ENCODE measurements at regions not wholly inside any gene's neighbourhood (a gene's known extent, or its start where the extent isn't known, plus 50 kb on each side); places are given as distances from the start of the nearest gene placed in this dataset.

- H3K9me3 ChIP-seq, result no peaks in the 10 kb centered on the region
- TF ChIP-seq POLR2A (IDR thresholded peaks at IDR 0.05), result no peak
- TF ChIP-seq, protein P1, sequence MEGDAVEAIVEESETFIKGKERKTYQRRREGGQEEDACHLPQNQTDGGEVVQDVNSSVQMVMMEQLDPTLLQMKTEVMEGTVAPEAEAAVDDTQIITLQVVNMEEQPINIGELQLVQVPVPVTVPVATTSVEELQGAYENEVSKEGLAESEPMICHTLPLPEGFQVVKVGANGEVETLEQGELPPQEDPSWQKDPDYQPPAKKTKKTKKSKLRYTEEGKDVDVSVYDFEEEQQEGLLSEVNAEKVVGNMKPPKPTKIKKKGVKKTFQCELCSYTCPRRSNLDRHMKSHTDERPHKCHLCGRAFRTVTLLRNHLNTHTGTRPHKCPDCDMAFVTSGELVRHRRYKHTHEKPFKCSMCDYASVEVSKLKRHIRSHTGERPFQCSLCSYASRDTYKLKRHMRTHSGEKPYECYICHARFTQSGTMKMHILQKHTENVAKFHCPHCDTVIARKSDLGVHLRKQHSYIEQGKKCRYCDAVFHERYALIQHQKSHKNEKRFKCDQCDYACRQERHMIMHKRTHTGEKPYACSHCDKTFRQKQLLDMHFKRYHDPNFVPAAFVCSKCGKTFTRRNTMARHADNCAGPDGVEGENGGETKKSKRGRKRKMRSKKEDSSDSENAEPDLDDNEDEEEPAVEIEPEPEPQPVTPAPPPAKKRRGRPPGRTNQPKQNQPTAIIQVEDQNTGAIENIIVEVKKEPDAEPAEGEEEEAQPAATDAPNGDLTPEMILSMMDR (IDR thresholded peaks at IDR 0.05), result no peak
- no peaks in the 10 kb centered on the region for H3K36me3 ChIP-seq (replicated peaks in 1 of 2; ENCODE audit: insufficient read depth in 1 of 2, low read depth in 2 of 2)
- intact Hi-C loops (cut with DNase I), result no loop called here
- DNase-seq (no peak), ATAC-seq (no peak)
- H3K4me3 ChIP-seq, result no peak overlapping the region
- H3K27me3 ChIP-seq, result no peaks in the 10 kb centered on the region
- no peak overlapping the region for H3K27ac ChIP-seq
- WGBS, 2 donors, result 44 to 49% methylated on average over 2 of the region's 2 CpGs
- no peaks in the 10 kb centered on the region for H3K4me1 ChIP-seq
Measured at GRCh38 chr6:101080597-101080996, 199.5 kb upstream of the ASCC3 start.

- H3K4me1 ChIP-seq, result no peaks in the 10 kb centered on the region
- no peak overlapping the region for H3K27ac ChIP-seq
- DNase-seq, result no peak
- TF ChIP-seq, protein P1 (IDR thresholded peaks at IDR 0.05), result no peak
- TF ChIP-seq POLR2A (IDR thresholded peaks at IDR 0.05), result no peak
- no peaks in the 10 kb centered on the region for H3K36me3 ChIP-seq (replicated peaks in 1 of 2; ENCODE audit: insufficient read depth in 1 of 2, low read depth in 2 of 2)
- 28 to 35% methylated on average over 3 of the region's 3 CpGs for WGBS, 2 donors
- no peak for ATAC-seq
- intact Hi-C loops (cut with DNase I), result no loop called here
- H3K4me3 ChIP-seq, result no peak overlapping the region
- no peaks in the 10 kb centered on the region for H3K27me3 ChIP-seq
- no peaks in the 10 kb centered on the region for H3K9me3 ChIP-seq
Measured at GRCh38 chr6:101083533-101084175, 202.5 kb upstream of the ASCC3 start.

DNA sequence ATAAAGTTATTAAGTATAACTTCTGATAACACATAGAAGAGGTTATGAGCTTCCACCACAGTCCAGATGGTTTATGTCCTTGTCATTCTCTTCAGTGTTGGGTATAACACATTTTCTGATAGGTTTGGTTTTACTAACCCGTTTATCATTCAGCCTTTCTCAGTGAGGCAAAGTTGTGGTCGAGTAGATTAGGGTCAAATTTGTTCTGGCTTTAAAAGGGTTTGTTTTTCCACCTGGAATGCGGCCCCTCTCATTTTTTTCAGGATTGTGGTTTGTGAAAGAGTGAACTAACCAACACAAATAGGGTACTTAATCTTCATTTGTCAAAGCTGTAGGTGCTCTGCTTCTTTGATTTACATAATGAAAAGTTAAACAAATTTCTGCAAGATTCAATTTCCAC is 204.2 kb upstream of the ASCC3 start:
- DNase-seq (no peak), ATAC-seq (no peak)
- TF ChIP-seq, protein P1 (IDR thresholded peaks at IDR 0.05), result no peak
- no peak for TF ChIP-seq POLR2A (IDR thresholded peaks at IDR 0.05)
- H3K36me3 ChIP-seq (replicated peaks in 1 of 2; ENCODE audit: insufficient read depth in 1 of 2, low read depth in 2 of 2), result no peaks in the 10 kb centered on the region
- H3K27me3 ChIP-seq, result no peaks in the 10 kb centered on the region
- H3K4me1 ChIP-seq, result no peaks in the 10 kb centered on the region
- H3K4me3 ChIP-seq, result no peak overlapping the region
- no peak overlapping the region for H3K27ac ChIP-seq
- intact Hi-C loops (cut with DNase I), result no loop called here
- H3K9me3 ChIP-seq, result no peaks in the 10 kb centered on the region
- WGBS, 2 donors, result 20 to 22% methylated on average over 3 of the region's 3 CpGs

DNA sequence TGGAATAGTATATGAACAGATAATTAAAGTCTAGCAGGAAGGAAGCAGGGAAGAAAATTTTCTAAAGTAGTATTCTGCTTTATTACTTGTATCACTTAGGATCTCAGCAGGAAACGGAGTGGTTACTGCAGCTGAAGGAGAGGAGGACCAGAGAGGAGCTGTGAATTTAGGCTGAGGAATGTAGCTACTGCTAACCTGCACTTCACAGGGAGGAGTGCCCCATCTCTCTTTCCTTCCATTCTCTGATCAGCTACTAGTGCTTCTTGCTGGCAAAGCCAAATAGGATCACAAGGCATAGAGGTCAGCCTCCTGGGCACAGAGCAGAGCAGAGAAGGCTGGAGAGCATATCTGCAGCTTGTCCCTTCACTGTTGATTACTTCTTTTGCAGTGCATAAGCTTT is 205.3 kb upstream of the ASCC3 start:
- intact Hi-C loops (cut with DNase I), result no loop called here
- DNase-seq (no peak), ATAC-seq (no peak)
- no peak for TF ChIP-seq POLR2A (IDR thresholded peaks at IDR 0.05)
- Histone ChIP-seq H3K4me1 (no peaks in the 10 kb centered on the region), H3K27me3 (no peaks in the 10 kb centered on the region), H3K36me3 (replicated peaks in 1 of 2; ENCODE audit: insufficient read depth in 1 of 2, low read depth in 2 of 2) (no peaks in the 10 kb centered on the region), H3K27ac (no peak overlapping the region), H3K9me3 (peaks cover 0 to 4% (median 0%) of the 10 kb centered on the region in 3 donors), H3K4me3 (no peak overlapping the region)
- 42 to 46% methylated on average over 1 of the region's 1 CpG for WGBS, 2 donors

DNA sequence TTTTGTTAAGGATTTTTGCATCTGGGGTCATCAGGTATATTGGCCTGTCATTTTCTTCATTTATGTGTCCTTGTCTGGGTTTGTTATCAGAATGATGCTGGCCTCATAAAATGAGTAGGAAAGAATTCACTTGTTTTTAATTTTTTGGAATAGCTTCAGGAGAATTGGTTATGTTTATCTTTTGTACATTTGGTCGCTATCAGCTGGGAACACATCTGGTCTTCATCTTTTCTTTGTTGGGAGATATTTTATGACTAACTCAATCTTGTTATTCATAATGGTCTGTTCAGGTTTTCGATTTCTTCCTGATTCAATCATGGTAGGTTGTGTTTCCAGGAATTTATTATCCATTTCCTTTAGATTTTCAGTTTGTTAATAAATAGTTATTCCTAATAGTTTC is 207.5 kb upstream of the ASCC3 start:
- Histone ChIP-seq H3K27ac (no peak overlapping the region), H3K27me3 (no peaks in the 10 kb centered on the region), H3K9me3 (peaks cover 0 to 13% (median 0%) of the 10 kb centered on the region in 3 donors), H3K36me3 (replicated peaks in 1 of 2; ENCODE audit: insufficient read depth in 1 of 2, low read depth in 2 of 2) (no peaks in the 10 kb centered on the region), H3K4me1 (no peaks in the 10 kb centered on the region), H3K4me3 (no peak overlapping the region)
- no peak for ATAC-seq
- intact Hi-C loops (cut with DNase I), result no loop called here
- WGBS, 2 donors, result 70 to 72% methylated on average over 2 of the region's 2 CpGs
- DNase-seq, result no peak
- TF ChIP-seq, protein P1 (IDR thresholded peaks at IDR 0.05), result no peak
- no peak for TF ChIP-seq POLR2A (IDR thresholded peaks at IDR 0.05)
